ENCODE measurements at regions not wholly inside any gene's neighbourhood (a gene's known extent, or its start where the extent isn't known, plus 50 kb on each side); places are given as distances from the start of the nearest gene placed in this dataset.

DNA sequence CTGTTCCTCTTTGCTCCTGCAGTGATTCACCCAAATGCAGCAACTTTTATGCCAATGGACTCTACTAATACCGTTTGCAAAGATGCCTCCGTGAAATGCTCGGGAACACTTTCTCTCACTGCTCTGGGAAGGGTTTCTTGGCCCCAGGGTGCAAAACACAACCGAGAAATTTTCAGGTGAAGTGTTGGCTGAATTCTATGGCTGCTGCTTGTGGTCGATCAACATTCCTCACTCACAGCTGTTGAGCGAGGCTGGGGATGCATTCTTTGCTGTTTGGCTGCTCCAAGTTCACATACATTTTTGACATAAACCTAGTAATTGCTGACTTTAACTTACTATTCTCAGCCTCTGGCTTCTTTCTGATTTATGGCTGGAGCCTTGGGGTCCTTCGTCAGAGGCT lies 342.0 kb upstream of the CHD6 start:
- DNase-seq (ENCODE audit: low spot score) (no peak), ATAC-seq (no peak)
- TF ChIP-seq, protein P1, sequence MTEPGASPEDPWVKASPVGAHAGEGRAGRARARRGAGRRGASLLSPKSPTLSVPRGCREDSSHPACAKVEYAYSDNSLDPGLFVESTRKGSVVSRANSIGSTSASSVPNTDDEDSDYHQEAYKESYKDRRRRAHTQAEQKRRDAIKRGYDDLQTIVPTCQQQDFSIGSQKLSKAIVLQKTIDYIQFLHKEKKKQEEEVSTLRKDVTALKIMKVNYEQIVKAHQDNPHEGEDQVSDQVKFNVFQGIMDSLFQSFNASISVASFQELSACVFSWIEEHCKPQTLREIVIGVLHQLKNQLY (CRISPR knock-in tag; IDR thresholded peaks at IDR 0.05): no peak
- TF ChIP-seq, protein P2, sequence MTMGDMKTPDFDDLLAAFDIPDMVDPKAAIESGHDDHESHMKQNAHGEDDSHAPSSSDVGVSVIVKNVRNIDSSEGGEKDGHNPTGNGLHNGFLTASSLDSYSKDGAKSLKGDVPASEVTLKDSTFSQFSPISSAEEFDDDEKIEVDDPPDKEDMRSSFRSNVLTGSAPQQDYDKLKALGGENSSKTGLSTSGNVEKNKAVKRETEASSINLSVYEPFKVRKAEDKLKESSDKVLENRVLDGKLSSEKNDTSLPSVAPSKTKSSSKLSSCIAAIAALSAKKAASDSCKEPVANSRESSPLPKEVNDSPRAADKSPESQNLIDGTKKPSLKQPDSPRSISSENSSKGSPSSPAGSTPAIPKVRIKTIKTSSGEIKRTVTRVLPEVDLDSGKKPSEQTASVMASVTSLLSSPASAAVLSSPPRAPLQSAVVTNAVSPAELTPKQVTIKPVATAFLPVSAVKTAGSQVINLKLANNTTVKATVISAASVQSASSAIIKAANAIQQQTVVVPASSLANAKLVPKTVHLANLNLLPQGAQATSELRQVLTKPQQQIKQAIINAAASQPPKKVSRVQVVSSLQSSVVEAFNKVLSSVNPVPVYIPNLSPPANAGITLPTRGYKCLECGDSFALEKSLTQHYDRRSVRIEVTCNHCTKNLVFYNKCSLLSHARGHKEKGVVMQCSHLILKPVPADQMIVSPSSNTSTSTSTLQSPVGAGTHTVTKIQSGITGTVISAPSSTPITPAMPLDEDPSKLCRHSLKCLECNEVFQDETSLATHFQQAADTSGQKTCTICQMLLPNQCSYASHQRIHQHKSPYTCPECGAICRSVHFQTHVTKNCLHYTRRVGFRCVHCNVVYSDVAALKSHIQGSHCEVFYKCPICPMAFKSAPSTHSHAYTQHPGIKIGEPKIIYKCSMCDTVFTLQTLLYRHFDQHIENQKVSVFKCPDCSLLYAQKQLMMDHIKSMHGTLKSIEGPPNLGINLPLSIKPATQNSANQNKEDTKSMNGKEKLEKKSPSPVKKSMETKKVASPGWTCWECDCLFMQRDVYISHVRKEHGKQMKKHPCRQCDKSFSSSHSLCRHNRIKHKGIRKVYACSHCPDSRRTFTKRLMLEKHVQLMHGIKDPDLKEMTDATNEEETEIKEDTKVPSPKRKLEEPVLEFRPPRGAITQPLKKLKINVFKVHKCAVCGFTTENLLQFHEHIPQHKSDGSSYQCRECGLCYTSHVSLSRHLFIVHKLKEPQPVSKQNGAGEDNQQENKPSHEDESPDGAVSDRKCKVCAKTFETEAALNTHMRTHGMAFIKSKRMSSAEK (CRISPR knock-in tag; IDR thresholded peaks at IDR 0.05; ENCODE audit: borderline replicate concordance): no peak
- TF ChIP-seq ATF1 (CRISPR knock-in tag; IDR thresholded peaks at IDR 0.05) (no peak), ZNF396 (CRISPR knock-in tag; IDR thresholded peaks at IDR 0.05; ENCODE audit: borderline replicate concordance) (no peak), ZBTB21 (CRISPR knock-in tag; IDR thresholded peaks at IDR 0.05; ENCODE audit: borderline replicate concordance) (no peak), ZNF416 (CRISPR knock-in tag; IDR thresholded peaks at IDR 0.05) (no peak), GRHL2 (CRISPR knock-in tag; IDR thresholded peaks at IDR 0.05; ENCODE audit: insufficient replicate concordance, severe bottlenecking) (no peak)
- TF ChIP-seq, protein P3, sequence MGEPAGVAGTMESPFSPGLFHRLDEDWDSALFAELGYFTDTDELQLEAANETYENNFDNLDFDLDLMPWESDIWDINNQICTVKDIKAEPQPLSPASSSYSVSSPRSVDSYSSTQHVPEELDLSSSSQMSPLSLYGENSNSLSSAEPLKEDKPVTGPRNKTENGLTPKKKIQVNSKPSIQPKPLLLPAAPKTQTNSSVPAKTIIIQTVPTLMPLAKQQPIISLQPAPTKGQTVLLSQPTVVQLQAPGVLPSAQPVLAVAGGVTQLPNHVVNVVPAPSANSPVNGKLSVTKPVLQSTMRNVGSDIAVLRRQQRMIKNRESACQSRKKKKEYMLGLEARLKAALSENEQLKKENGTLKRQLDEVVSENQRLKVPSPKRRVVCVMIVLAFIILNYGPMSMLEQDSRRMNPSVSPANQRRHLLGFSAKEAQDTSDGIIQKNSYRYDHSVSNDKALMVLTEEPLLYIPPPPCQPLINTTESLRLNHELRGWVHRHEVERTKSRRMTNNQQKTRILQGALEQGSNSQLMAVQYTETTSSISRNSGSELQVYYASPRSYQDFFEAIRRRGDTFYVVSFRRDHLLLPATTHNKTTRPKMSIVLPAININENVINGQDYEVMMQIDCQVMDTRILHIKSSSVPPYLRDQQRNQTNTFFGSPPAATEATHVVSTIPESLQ (CRISPR knock-in tag; IDR thresholded peaks at IDR 0.05): no peak
- TF ChIP-seq, protein P4, sequence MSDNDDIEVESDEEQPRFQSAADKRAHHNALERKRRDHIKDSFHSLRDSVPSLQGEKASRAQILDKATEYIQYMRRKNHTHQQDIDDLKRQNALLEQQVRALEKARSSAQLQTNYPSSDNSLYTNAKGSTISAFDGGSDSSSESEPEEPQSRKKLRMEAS (CRISPR knock-in tag; IDR thresholded peaks at IDR 0.05): no peak
- H3K27me3 Mint-ChIP-seq (ENCODE audit: low read depth): no peaks in the 10 kb centered on the region; the same call in 1 of the 2 replicates
- no peak overlapping the region for H3K4me3 Mint-ChIP-seq
- no peaks in the 10 kb centered on the region for H3K9me3 Mint-ChIP-seq
- H3K4me1 Mint-ChIP-seq: no peaks in the 10 kb centered on the region; the same call in 1 of the 2 replicates
- no peaks in the 10 kb centered on the region for H3K36me3 Mint-ChIP-seq
- ChIA-PET POLR2A (no interaction called here), CTCF (interaction anchor here (0.9 kb wide), 1 partner anchor 70 kb away, joined by 4 read pairs; no protein-coding TSS in a partner anchor)
- no peak overlapping the region for H3K27ac Mint-ChIP-seq

DNA sequence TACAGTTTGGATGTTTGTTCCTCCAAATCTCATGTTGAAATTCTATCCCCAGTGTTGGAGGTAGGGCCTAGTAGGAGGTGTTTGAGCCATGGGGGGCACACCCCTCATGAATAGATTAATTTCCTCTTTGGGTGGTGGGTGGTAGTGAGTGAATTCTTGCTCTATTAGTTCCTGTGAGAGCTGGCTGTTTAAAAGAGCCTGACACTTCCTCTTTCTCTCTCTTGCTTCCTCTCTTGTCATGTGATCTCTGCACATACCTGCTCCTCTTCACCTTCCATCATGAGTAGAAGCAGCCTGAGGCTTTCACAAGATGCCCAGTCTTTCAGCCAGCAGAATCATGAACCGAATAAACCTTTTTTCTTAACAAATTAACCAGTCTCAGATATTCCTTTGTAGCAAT lies 340.2 kb upstream of the CHD6 start:
- ATAC-seq: no peak
- TF ChIP-seq, protein P5, sequence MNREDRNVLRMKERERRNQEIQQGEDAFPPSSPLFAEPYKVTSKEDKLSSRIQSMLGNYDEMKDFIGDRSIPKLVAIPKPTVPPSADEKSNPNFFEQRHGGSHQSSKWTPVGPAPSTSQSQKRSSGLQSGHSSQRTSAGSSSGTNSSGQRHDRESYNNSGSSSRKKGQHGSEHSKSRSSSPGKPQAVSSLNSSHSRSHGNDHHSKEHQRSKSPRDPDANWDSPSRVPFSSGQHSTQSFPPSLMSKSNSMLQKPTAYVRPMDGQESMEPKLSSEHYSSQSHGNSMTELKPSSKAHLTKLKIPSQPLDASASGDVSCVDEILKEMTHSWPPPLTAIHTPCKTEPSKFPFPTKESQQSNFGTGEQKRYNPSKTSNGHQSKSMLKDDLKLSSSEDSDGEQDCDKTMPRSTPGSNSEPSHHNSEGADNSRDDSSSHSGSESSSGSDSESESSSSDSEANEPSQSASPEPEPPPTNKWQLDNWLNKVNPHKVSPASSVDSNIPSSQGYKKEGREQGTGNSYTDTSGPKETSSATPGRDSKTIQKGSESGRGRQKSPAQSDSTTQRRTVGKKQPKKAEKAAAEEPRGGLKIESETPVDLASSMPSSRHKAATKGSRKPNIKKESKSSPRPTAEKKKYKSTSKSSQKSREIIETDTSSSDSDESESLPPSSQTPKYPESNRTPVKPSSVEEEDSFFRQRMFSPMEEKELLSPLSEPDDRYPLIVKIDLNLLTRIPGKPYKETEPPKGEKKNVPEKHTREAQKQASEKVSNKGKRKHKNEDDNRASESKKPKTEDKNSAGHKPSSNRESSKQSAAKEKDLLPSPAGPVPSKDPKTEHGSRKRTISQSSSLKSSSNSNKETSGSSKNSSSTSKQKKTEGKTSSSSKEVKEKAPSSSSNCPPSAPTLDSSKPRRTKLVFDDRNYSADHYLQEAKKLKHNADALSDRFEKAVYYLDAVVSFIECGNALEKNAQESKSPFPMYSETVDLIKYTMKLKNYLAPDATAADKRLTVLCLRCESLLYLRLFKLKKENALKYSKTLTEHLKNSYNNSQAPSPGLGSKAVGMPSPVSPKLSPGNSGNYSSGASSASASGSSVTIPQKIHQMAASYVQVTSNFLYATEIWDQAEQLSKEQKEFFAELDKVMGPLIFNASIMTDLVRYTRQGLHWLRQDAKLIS (CRISPR knock-in tag; IDR thresholded peaks at IDR 0.05; ENCODE audit: borderline replicate concordance): no peak
- TF ChIP-seq HMGA2 (CRISPR knock-in tag; IDR thresholded peaks at IDR 0.05) (no peak), FOXK1 (CRISPR knock-in tag; IDR thresholded peaks at IDR 0.05) (no peak), ZNF671 (CRISPR knock-in tag; IDR thresholded peaks at IDR 0.05) (no peak), JAZF1 (CRISPR knock-in tag; IDR thresholded peaks at IDR 0.05) (no peak)
- TF ChIP-seq, protein P6, sequence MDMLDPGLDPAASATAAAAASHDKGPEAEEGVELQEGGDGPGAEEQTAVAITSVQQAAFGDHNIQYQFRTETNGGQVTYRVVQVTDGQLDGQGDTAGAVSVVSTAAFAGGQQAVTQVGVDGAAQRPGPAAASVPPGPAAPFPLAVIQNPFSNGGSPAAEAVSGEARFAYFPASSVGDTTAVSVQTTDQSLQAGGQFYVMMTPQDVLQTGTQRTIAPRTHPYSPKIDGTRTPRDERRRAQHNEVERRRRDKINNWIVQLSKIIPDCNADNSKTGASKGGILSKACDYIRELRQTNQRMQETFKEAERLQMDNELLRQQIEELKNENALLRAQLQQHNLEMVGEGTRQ (CRISPR knock-in tag; IDR thresholded peaks at IDR 0.05): peak; percentile 25; the same call in 1 of the 2 replicates
- Mint-ChIP-seq H3K27me3 (ENCODE audit: low read depth) (no peaks in the 10 kb centered on the region; the same call in 1 of the 2 replicates), H3K27ac (no peak overlapping the region), H3K4me1 (no peaks in the 10 kb centered on the region; the same call in 1 of the 2 replicates), H3K4me3 (no peak overlapping the region), H3K9me3 (no peaks in the 10 kb centered on the region), H3K36me3 (no peaks in the 10 kb centered on the region)
- ChIA-PET POLR2A (no interaction called here), CTCF (interaction anchor here (0.9 to 2.7 kb wide), 3 partner anchors 60 to 221 kb away, joined by 3 to 12 read pairs (median 6); no protein-coding TSS in a partner anchor)
- DNase-seq (ENCODE audit: low spot score): no peak
